OCI-LY1 (cell line): ENCODE measurements at regions not wholly inside any gene's neighbourhood (a gene's known extent, or its start where the extent isn't known, plus 50 kb on each side); places are given as distances from the start of the nearest gene placed in this dataset.

Experiments used
- CTCF ChIP-seq: fragments of 200-600 bp; sonication (generic), shearing (Covaris generic); IDR thresholded peaks from 2 replicates; pipeline ENCODE4 v1.5.1; 2017; ENCODE audit warnings: mild to moderate bottlenecking, antibody characterized with exemption, low read length, moderate library complexity, mixed read lengths
- EZH2 ChIP-seq: fragments of 200-600 bp; sonication (generic), shearing (Covaris generic); IDR thresholded peaks from 2 replicates; pipeline ENCODE4 v1.8.0; 2017; ENCODE audit warnings: borderline replicate concordance, mixed run types, mild to moderate bottlenecking, antibody characterized with exemption, low read length, moderate library complexity, mixed read lengths

- TF ChIP-seq CTCF (no peak), EZH2 (no peak)
These were observed 931.9 kb downstream of the SLITRK5 start for GRCh38 chr13:88602786-88603777.
